ENCODE measurements at regions not wholly inside any gene's neighbourhood (a gene's known extent, or its start where the extent isn't known, plus 50 kb on each side); places are given as distances from the start of the nearest gene placed in this dataset.

DNA sequence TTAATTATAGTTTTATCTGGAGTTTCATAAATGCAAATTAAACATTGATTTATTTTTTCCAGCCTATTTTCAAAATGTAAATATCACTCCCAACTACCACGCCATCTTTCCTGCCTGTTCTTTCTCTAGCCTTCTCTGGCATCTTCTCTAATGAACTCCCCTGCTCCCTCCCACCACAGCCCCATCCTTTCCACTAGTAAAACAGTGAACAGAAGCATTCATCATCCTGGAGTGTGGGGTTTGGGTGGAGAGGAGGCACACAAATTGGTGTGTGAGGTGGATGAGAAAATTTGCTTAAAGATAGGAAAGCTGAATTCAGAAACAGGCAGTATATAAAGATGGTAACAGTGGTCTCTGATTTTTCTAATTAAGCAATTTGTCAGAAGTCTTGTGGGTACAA lies 479.4 kb downstream of the ARL4A start:
- Histone ChIP-seq H3K27me3 (ENCODE audit: insufficient read depth, poor library complexity, severe bottlenecking) (no peaks in the 10 kb centered on the region), H3K4me3 (replicated peaks; ENCODE audit: insufficient read depth, low read length) (no peak overlapping the region), H3K27ac (replicated peaks) (no peak overlapping the region)
- DNase-seq (ENCODE audit: low read depth in 1 of 2, low spot score in 1 of 2): no peak
- TF ChIP-seq POLR2AphosphoS5 (IDR thresholded peaks at IDR 0.05; ENCODE audit: low read depth) (no peak), SPI1 (IDR thresholded peaks at IDR 0.05; ENCODE audit: borderline replicate concordance, low read depth) (no peak), GABPA (IDR thresholded peaks at IDR 0.05; ENCODE audit: low read depth) (no peak)
- TF ChIP-seq, protein P1, sequence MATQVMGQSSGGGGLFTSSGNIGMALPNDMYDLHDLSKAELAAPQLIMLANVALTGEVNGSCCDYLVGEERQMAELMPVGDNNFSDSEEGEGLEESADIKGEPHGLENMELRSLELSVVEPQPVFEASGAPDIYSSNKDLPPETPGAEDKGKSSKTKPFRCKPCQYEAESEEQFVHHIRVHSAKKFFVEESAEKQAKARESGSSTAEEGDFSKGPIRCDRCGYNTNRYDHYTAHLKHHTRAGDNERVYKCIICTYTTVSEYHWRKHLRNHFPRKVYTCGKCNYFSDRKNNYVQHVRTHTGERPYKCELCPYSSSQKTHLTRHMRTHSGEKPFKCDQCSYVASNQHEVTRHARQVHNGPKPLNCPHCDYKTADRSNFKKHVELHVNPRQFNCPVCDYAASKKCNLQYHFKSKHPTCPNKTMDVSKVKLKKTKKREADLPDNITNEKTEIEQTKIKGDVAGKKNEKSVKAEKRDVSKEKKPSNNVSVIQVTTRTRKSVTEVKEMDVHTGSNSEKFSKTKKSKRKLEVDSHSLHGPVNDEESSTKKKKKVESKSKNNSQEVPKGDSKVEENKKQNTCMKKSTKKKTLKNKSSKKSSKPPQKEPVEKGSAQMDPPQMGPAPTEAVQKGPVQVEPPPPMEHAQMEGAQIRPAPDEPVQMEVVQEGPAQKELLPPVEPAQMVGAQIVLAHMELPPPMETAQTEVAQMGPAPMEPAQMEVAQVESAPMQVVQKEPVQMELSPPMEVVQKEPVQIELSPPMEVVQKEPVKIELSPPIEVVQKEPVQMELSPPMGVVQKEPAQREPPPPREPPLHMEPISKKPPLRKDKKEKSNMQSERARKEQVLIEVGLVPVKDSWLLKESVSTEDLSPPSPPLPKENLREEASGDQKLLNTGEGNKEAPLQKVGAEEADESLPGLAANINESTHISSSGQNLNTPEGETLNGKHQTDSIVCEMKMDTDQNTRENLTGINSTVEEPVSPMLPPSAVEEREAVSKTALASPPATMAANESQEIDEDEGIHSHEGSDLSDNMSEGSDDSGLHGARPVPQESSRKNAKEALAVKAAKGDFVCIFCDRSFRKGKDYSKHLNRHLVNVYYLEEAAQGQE (IDR thresholded peaks at IDR 0.05; ENCODE audit: insufficient replicate concordance, low read depth): no peak
- TF ChIP-seq, protein P2, sequence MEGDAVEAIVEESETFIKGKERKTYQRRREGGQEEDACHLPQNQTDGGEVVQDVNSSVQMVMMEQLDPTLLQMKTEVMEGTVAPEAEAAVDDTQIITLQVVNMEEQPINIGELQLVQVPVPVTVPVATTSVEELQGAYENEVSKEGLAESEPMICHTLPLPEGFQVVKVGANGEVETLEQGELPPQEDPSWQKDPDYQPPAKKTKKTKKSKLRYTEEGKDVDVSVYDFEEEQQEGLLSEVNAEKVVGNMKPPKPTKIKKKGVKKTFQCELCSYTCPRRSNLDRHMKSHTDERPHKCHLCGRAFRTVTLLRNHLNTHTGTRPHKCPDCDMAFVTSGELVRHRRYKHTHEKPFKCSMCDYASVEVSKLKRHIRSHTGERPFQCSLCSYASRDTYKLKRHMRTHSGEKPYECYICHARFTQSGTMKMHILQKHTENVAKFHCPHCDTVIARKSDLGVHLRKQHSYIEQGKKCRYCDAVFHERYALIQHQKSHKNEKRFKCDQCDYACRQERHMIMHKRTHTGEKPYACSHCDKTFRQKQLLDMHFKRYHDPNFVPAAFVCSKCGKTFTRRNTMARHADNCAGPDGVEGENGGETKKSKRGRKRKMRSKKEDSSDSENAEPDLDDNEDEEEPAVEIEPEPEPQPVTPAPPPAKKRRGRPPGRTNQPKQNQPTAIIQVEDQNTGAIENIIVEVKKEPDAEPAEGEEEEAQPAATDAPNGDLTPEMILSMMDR (IDR thresholded peaks at IDR 0.05; ENCODE audit: insufficient read depth, low read length): no peak

DNA sequence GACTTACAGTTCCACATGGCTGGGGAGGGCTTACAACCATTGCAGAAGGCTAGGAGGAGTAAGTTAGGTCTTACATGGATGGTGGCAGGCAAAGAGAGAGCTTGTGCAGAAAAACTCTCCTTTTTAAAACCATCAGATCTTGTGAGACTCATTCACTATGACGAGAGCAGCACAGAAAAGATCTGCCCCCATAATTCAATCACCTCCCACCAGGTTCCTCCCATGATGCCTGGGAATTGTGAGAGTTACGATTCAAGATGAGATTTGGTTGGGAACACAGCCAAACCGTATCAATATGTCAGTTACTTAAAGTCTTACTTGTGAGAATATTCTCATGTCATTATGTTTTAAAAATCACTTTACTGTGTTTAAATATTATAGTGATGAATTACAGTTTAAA lies 481.9 kb downstream of the ARL4A start:
- Histone ChIP-seq H3K27ac (replicated peaks) (no peak overlapping the region), H3K27me3 (ENCODE audit: insufficient read depth, poor library complexity, severe bottlenecking) (no peaks in the 10 kb centered on the region), H3K4me3 (replicated peaks; ENCODE audit: insufficient read depth, low read length) (no peak overlapping the region)
- TF ChIP-seq, protein P2 (IDR thresholded peaks at IDR 0.05; ENCODE audit: insufficient read depth, low read length): no peak
- TF ChIP-seq SPI1 (IDR thresholded peaks at IDR 0.05; ENCODE audit: borderline replicate concordance, low read depth): no peak
- TF ChIP-seq POLR2AphosphoS5 (IDR thresholded peaks at IDR 0.05; ENCODE audit: low read depth): no peak
- no peak for TF ChIP-seq GABPA (IDR thresholded peaks at IDR 0.05; ENCODE audit: low read depth)
- TF ChIP-seq, protein P1 (IDR thresholded peaks at IDR 0.05; ENCODE audit: insufficient replicate concordance, low read depth): no peak
- DNase-seq (ENCODE audit: low read depth in 1 of 2, low spot score in 1 of 2): no peak

DNA sequence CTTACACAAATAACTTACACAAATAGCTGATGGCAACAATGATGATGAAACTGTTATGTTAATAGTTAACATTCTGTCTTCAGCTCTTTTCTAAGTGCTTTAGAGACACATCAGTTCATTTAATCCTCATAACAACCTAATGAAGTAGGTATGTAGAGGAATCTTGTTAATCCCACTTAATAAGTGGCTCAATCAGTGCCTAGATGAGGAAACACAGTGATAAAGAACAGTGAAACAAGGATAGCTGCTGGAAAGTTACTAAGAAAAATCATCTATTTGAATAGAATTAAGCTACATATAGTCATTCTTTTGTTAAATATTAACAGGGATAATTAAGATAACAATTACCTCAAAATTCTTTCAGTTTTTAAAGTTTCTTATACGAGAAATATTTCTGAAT lies 487.6 kb downstream of the ARL4A start:
- TF ChIP-seq GABPA (IDR thresholded peaks at IDR 0.05; ENCODE audit: low read depth): no peak
- TF ChIP-seq POLR2AphosphoS5 (IDR thresholded peaks at IDR 0.05; ENCODE audit: low read depth): no peak
- no peak for TF ChIP-seq SPI1 (IDR thresholded peaks at IDR 0.05; ENCODE audit: borderline replicate concordance, low read depth)
- TF ChIP-seq, protein P1 (IDR thresholded peaks at IDR 0.05; ENCODE audit: insufficient replicate concordance, low read depth): no peak
- TF ChIP-seq, protein P2 (IDR thresholded peaks at IDR 0.05; ENCODE audit: insufficient read depth, low read length): no peak
- no peaks in the 10 kb centered on the region for H3K27me3 ChIP-seq (ENCODE audit: insufficient read depth, poor library complexity, severe bottlenecking)
- DNase-seq (ENCODE audit: low read depth in 1 of 2, low spot score in 1 of 2): no peak
- H3K27ac ChIP-seq (replicated peaks): no peak overlapping the region
- no peak overlapping the region for H3K4me3 ChIP-seq (replicated peaks; ENCODE audit: insufficient read depth, low read length)
